Right lobe of liver (tissue), 4 donors: ENCODE measurements at regions not wholly inside any gene's neighbourhood (a gene's known extent, or its start where the extent isn't known, plus 50 kb on each side); places are given as distances from the start of the nearest gene placed in this dataset.
"Not testable (repeated sequence)": the region's sequence is repeated elsewhere in the genome, so short reads cannot be mapped to it uniquely, and the experiment has no call there.

Source experiments
- CTCF ChIP-seq, 4 donors: fragments of 200-600 bp in 3 of 4; fragments of 450-650 bp in 1 of 4; IDR thresholded peaks; one replicate each; pipeline versions ENCODE4 v1.5.1 to v1.8.0; 2016 to 2022; ENCODE audit warnings: antibody characterized with exemption in 4 of 4, mild to moderate bottlenecking in 2 of 4
- POLR2A ChIP-seq: fragments of 450-650 bp; IDR thresholded peaks from one replicate; pipeline ENCODE4 v1.6.1; 2017; ENCODE audit warnings: antibody characterized with exemption, mild to moderate bottlenecking
- donor health status: DM: no; HTN: no; CAD: no.
- donor health status: DM: no; HTN: no; CAD: no.
- donor health status: DM: no; HTN: yes; CAD: no.

GRCh38 chr14:37838778-37839177 lies 243.3 kb downstream of the TTC6 start:
- TF ChIP-seq CTCF (IDR thresholded peaks at IDR 0.05); POLR2A: not testable (repeated sequence)
